SK-N-MC (cell line): ENCODE measurements at regions not wholly inside any gene's neighbourhood (a gene's known extent, or its start where the extent isn't known, plus 50 kb on each side); places are given as distances from the start of the nearest gene placed in this dataset.

Experiments used
- EZH2 ChIP-seq: fragments of 200-600 bp; sonication (generic); IDR thresholded peaks from one replicate; pipeline ENCODE4 v1.6.1; 2017; ENCODE audit warnings: antibody characterized with exemption
- POLR2AphosphoS5 ChIP-seq: IDR thresholded peaks from 2 replicates; pipeline ENCODE4 v1.6.1; 2012; ENCODE audit warnings: mild to moderate bottlenecking, low read depth, low read length, borderline replicate concordance

- TF ChIP-seq EZH2 = no peak
- TF ChIP-seq POLR2AphosphoS5 = no peak
Observed at GRCh38 chr2:604385-604784, 72.8 kb downstream of the TMEM18 start.
